MV-4-11 (cell line): ENCODE measurements at regions not wholly inside any gene's neighbourhood (a gene's known extent, or its start where the extent isn't known, plus 50 kb on each side); places are given as distances from the start of the nearest gene placed in this dataset.
"Not testable (repeated sequence)": the region's sequence is repeated elsewhere in the genome, so short reads cannot be mapped to it uniquely, and the experiment has no call there.

Experiments
- DNase-seq: peaks from one replicate; lab custom pipeline; 2025; lab: John Stamatoyannopoulos, UW

DNA sequence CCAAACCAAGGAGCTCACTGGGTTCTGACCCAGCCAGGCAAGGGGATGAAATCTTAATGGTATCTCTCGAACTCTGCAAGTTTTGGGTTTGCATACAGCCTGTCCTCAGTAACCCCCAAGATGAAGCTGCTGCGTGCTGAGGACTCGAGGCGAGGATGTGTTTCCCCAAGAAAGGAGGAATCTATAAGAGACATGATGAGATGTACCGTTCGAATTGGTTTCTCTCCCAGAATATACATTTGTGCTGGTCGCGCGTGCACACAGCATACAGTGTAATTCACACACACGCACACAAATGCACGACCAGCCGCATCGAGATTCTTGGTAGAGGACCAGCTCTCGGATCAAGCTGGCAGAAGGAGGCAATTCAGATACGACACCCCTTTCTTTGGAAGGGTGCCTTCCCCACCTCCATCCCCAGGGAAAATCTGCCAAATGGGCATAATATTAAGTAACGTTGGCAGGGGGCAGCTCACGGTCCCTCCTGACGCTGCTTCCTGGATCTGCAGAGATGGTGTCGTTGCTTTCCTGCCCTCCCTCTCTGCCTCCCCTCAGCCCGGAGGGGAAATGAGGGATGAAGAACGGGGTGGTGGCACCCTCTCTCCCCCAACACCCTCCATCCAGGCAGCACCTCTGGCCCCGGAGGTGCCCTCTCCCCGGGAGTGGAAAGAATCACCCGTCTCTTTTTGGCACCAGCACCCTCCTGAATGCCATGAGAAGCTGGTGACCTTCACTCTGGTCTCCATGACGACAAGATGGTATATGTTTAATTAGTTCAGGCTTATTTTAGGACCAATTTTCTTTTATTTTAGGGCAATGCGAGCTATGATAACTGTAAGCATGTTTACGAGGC lies 310.2 kb downstream of the ZNF536 start:
- no peak for DNase-seq

- DNase-seq, result no peak
These were observed 309.2 kb downstream of the ZNF536 start for GRCh38 chr19:30681162-30682100.

DNA sequence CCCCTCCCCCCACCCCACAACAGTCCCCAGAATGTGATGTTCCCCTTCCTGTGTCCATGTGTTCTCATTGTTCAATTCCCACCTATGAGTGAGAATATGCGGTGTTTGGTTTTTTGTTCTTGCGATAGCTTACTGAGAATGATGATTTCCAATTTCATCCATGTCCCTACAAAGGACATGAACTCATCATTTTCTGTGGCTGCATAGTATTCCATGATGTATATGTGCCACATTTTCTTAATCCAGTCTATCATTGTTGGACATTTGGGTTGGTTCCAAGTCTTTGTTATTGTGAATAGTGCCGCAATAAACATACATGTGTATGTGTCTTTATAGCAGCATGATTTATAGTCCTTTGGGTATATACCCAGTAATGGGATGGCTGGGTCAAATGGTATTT lies 308.2 kb downstream of the ZNF536 start:
- not testable (repeated sequence) for DNase-seq

- DNase-seq, result no peak
These were observed 307.6 kb downstream of the ZNF536 start for GRCh38 chr19:30679789-30680188.

GRCh38 chr19:30679153-30679702 lies 307.0 kb downstream of the ZNF536 start:
- no peak for DNase-seq

- no peak for DNase-seq
These were observed 306.0 kb downstream of the ZNF536 start for GRCh38 chr19:30678168-30678567.

DNA sequence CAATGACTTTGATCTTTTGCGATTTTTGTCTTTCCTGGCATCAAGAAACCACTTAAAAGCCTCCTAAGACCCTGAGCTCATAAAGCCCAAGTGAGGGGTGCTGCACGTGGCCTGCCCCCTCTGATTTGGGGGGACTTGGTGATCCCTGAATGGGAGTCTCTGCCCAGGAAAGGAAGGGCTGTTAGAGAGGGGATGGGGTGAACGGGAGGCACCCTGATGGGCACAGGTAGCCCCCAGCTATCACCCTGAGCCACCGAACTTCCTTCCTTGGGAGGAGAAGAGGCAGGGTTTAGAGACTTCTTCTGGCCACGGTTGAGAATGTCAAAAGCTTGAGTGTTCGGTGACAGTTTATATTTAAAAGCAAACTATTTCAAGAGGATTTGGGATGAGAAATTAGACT lies 305.5 kb downstream of the ZNF536 start:
- DNase-seq, result no peak

- no peak for DNase-seq
These were observed 305.0 kb downstream of the ZNF536 start for GRCh38 chr19:30676990-30677679.

- no peak for DNase-seq
These were observed 302.9 kb downstream of the ZNF536 start for GRCh38 chr19:30675086-30675485.

DNA sequence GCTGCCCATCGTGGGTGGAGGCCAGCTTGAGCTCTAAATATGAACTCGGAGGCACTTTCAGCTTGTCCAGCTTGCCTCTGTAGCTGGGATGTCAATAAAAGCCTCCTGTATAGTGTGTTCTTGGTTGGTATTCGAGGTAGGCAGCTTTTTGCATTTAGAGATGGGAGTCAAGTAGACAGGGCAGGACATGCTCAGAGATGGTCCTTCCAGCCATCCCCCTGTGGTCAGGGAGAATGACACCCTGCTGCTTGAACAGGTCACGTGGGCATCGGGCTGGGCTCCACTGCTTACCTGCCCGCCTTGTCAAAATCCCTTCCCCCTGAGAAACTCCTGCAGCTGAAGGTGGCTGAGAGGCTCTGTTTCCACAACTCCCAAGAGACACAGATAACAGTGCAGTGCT lies 302.5 kb downstream of the ZNF536 start:
- DNase-seq, result no peak

GRCh38 chr19:30673336-30673735 lies 301.2 kb downstream of the ZNF536 start:
- no peak for DNase-seq

- no peak for DNase-seq
These were observed 300.7 kb downstream of the ZNF536 start for GRCh38 chr19:30672926-30673325.

GRCh38 chr19:30671622-30672051 lies 299.5 kb downstream of the ZNF536 start:
- DNase-seq, result no peak

DNA sequence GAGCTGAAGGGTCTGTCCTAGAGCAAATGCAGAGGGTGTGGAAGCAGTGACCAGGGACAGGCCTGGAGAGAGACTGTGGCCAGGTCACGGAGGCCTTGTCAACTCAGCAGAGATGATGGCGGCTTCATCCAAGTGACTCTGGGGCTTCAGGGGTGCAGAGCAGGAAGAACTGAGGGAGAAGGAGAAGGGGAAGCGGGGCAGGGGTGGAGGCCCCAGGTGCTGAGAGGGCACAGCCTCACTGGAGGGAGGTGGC lies 299.1 kb downstream of the ZNF536 start:
- no peak for DNase-seq

DNA sequence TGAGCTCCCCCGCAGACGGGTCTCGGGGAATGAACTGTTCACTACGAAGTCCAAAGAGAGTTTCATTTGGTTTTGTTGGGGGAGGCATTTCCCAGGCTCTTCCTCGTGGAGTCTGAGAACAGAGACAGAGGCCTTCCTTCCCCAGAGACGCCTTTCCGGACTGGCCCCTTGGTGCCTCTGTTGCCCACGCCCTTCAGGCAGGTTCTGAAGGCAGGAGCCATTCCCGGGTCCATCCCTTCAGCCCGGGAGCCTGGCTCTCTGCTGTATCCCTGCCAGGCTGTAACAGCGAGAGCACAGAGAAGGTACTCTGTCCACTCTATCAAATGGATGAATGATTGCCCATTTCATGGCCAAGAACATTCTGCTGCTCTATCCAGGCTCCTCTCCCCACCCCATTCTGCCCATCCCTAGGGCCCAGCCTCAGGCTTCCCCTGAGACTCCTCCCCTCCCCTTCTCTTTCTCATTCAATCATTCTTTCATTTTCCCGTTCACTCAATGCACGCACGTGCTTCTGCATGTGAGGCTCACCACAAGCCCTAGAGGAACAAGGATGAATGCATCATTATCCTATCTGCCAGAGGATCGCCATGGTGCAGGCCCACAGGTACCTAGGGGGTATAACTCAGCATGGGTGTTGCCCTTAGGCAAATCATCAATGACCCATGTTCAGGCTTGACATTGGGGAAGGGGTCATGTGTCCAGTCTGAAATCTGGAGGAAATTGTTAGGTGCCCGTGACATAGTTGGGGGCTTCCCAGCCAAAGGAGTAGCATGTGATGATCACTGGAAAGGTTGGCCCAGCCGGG lies 298.6 kb downstream of the ZNF536 start:
- no peak for DNase-seq

- DNase-seq, result no peak
These were observed 297.8 kb downstream of the ZNF536 start for GRCh38 chr19:30670011-30670329.

DNA sequence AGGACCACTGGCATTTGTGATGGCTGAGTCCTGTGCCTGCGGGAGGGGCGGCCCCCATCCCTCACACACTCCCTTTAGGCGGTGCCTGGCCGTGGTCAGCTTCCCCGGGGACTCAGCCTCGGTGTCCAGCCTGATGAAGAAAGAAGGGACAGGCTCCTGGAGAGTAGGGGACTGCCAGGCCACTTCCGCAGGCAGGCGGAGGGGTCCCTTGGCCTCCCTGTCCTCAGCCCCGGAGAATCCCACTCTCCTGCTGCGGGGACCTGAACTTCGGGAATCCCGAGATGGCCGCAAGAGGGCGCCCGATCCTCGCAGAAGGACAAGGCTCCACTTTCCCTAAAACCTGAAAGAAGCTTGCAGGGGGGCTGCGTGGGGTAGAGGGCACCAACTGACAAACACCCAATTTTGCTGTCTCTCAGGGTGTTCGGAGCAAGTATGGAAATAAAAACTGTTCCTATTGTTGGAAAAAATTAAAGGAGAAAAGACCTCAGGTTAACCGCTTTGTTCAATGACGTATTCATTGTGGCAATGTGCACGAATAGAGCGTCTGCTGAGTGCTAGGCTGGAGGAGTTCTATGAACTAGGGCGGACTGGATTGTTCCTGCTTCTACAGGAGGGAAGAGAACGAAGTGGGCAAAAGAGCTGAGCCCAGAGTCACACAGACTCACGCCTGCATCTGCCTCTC lies 297.3 kb downstream of the ZNF536 start:
- DNase-seq, result no peak

DNA sequence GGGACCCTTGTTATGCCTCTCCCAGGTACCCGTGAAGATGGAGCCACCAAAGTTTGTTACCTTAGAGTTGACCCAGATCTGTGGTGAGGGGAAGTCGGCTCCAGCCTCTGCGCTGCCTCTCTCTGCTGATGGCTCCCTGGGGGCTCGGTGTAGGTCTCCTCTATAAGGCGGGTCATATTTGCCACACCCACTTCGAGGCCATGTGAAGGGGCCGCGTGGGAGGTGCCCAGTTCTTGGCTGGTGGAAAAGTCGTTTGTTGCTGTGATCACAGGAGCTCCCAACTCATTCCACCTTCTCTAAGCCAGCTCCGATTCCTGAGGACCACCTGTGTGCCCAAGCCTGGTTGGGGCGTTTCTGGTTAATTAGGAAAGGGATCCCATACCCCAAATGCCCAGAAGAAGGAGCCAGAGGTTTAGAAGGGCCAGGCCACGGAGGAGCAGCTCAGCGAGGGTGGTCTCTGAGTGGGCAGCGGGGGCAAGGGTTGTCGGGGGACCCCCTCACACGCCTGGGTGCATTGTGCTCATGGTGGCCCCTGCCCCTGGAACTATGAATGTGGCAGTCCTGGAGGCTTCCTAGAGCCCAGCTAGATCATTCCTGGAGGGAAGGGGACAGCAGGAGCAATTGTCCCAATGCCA lies 296.5 kb downstream of the ZNF536 start:
- no peak for DNase-seq

GRCh38 chr19:30667746-30668145 lies 295.6 kb downstream of the ZNF536 start:
- DNase-seq, result no peak

- DNase-seq, result no peak
These were observed 295.0 kb downstream of the ZNF536 start for GRCh38 chr19:30667227-30667626.
